ENCODE measurements at regions not wholly inside any gene's neighbourhood (a gene's known extent, or its start where the extent isn't known, plus 50 kb on each side); places are given as distances from the start of the nearest gene placed in this dataset.

DNA sequence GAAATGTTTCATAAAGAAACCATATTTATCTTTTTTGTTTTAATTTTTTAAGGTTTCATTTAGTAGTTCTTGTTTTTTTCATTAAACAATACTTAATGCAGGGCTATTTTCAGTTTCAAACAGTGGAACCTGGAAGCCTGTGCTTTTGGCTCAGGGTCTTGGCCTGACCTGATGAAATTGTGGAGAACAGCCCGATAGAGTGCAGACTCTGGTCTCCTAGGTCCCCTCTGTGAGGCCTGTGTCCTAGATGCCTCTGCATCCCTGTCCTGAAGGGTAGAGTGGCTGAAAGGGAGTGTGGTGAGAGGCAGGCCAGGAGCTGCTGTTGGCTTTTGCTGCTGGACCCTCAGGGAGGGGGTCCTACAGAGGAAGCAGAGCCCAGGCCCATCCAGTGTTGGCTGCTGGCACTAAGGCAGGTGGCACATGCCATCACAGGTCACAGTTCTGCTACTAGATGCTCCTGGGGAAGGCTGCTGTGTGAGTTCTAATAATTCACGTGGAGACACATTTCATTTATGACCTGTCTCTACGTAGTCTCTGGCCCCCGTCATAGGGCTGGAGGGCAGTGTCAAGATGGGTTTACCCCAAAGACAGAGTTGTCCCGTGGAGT, 201.0 kb upstream of the COPS8 start:
- DNase-seq: no peak

DNA sequence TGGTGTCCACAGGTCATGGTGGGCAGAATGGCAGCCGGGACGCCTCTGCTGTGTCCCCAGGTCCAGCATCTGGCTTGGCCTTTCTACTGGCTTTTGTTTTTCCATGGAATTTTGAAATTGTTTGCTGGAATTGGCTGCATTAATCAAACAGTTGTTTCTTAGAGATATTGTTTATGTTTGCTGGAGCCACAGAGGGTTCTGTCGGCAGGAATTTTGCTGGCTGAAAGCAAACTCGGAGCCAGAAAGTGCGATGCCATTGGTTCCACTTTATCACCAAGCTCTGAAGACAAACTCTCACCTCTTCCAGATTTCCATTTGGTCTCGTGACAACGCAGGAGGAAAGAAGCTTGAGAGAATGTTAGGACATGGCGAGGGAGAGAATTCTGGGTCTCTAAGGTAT, 199.2 kb upstream of the COPS8 start:
- DNase-seq: no peak

GRCh38 chr2:236887531-236887930, 198.2 kb upstream of the COPS8 start:
- no peak for DNase-seq

DNA sequence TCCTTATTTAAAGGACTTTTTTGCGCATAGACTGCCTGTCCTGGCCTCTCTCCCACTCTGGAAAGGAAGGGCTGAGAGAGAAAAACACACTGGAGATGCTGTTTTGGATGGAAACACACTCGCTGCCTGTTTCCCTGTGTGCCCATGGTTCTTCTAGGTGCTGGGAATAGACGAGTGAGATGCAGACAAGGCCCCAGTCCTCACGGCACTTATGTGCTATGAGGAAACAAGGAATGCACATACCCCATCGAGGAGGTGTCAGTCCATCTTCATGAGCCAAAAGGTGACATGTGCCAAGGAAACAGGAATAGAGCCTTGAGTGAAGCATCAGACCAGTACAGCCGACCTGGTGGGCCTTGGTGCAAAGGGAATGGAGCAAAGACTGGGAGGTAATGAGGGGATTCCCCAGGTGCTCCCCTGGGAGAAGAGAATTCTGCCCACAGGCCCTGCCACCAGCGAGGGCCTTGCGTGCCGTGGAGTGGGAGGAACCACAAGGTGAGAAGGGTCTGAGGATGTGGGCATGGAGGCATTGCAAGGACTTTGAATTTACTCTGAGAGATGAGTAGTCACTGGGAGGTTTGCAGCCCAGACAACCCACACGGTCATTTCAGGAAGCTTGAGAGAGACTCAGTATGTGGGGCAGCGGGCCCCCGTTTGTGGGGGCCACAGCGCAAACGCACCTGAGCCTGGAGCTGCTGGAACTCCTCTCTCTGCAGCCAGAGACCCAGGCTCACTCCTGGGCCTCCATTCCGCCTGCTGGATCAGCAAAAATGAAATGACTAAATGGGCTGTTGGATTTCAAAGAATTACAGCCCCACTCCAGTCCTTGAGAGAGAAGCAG, 197.5 kb upstream of the COPS8 start:
- no peak for DNase-seq

DNA sequence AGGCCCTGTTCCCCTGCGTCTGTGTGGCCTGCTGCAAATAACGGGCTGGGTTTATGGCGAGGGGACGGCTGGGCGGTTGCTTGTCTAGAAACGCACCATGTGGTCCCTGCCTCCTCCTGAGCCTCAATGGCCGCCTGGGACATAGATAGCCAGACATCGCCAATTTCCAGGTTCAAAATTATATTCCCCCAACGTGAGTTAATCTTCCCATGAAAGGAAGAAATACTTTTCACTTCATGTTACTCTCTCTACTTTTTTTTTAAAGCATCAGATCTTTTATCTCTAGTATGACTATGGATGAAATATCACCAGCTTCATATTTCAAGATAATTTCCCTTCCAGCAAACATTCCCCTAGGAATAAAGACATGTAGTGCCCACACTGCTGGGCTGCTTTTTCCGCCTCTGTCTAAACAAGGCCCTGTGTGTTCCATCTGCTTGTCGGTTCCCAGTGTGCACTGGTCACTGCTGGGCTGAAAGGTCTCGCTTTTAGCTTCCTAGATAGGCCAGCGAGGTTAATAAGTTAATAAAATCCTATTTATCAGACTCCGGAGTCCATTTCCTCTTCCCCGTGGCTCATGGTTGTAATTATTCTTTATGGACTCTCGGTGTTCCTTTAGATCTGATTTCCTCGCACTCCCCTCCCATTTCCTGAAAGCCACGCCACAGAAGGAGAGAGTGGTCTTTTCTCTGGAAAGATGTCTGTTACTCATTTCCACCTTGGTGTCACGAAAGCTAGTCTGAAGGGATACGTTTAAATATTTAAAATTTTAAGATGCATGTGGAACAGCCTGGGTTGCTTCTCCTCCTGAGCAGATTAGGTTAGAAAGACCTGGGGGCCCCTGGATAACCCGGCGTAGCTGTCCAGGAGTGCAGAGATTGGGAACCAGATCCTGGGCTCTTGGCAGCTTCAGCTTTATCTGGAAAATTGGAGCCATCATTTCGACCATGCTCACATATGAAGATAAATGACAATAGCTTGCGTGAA, 196.6 kb upstream of the COPS8 start:
- DNase-seq: no peak

GRCh38 chr2:236889791-236890704, 195.6 kb upstream of the COPS8 start:
- DNase-seq: no peak

GRCh38 chr2:236892721-236893120, 193.0 kb upstream of the COPS8 start:
- no peak for DNase-seq

GRCh38 chr2:236894791-236895190, 190.9 kb upstream of the COPS8 start:
- DNase-seq: no peak

- DNase-seq: no peak
Observed at GRCh38 chr2:236895497-236895896, 190.2 kb upstream of the COPS8 start.

DNA sequence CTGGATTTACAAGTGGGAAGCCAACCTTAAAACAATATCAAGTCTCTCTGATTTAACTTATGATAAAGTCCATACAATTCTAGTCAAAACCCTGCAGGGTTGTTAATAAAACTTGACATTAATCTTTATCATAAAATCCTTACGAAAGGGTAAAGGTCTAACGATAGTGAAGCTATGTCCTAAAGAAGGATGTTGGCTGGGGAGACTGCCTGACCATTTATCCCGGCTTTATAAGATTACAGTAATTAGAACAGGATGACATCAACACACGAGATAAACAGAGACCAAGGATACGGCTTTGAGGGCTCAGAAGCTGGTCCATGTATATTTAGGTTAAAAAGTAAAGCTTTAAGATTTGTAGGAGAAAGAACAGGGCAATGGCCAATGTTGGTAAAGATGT, 189.0 kb upstream of the COPS8 start:
- DNase-seq: no peak

DNA sequence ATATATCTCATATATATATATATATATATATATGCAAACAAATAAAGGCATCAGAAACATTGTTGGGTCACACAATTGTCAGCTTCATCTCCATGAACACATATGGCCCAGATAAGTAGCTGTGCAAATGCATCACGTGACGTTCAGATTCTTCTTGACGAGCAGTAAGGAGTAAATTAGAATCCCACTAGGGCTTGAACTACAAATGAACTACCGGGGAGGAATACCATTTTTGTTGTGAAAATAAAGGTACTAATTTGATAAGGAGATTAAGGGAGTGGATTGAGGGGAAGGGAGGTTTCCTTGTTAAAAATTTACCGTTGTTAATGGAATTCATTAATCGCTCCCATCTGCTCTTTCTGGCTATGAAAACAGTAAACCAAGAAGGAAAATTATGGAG, 186.5 kb upstream of the COPS8 start:
- DNase-seq: no peak

GRCh38 chr2:236899950-236900640, 185.6 kb upstream of the COPS8 start:
- no peak for DNase-seq

DNA sequence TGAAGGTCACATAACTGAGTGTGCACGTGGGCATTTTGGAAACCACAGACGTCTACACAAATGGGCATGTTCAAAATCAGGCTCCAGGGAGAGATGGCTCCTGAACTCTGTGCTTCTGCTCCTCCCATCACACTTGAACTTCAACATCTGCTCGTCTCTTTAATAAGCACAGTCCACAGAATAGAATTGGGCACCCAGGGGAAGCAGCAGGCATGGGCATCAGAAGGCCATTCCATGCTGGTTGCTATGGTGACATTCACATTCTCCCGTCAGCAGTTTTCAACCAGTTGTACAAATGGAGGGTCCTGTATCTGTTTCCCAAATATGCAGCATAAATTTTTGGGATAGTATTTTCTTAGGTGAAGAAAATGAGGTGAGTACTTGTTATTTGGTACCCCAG, 183.7 kb upstream of the COPS8 start:
- DNase-seq: no peak

- DNase-seq: no peak
Observed at GRCh38 chr2:236903978-236904377, 181.7 kb upstream of the COPS8 start.

GRCh38 chr2:236904389-236905263, 181.1 kb upstream of the COPS8 start:
- no peak for DNase-seq

- DNase-seq: no peak
Observed at GRCh38 chr2:236905976-236906375, 179.7 kb upstream of the COPS8 start.

GRCh38 chr2:236908439-236909192, 177.1 kb upstream of the COPS8 start:
- no peak for DNase-seq

DNA sequence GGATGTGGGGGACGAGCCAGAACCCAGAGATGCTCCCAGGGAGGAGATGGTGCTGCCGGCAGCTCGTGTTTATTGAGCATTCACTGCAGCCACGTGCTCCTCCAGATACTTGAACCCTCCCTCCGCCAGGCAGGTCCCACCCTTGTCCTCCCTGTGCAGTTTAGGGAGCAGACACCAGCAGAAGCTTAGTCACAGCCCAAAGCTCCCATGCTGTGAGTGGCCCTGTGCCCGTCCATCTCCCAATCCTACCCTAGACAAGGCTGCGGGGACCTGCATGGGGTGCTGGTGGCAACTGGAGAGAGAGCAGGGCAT, 176.5 kb upstream of the COPS8 start:
- DNase-seq: no peak

DNA sequence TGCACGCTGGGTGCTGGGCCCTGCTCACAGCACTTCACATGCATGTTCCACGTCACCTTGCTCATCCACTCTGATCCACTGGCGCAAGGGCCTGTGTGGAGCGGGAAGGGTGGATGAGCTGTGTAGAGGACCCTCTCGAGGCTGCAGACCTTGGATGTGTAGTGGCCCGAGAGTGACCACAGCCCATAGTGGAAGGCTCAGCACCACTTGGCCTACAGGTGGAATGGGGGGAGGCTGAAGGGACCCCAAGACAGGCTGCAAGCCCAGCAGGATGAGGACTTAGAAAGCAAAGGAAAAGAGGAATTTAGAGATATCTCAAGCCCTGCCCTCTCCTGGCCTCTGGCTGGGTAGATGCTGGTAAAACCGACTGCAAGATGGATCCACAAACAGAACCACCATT, 175.9 kb upstream of the COPS8 start:
- no peak for DNase-seq

Measured in CD4-positive, alpha-beta T cell treated with Interleukin-17A for 1 hour (primary cell).